Upper lobe of left lung (tissue), 6 donors: ENCODE measurements at regions not wholly inside any gene's neighbourhood (a gene's known extent, or its start where the extent isn't known, plus 50 kb on each side); places are given as distances from the start of the nearest gene placed in this dataset.

Source experiments
- ATAC-seq, 2 donors: fragments of 200-7000 bp; cut with Tn5 transposase; one replicate each; pipeline ENCODE4 v1.9.1; 2022; ENCODE audit warnings: mild to moderate bottlenecking in 2 of 2, moderate library complexity in 2 of 2; ENCODE audit not compliant: low FRiP score in 2 of 2
- DNase-seq, 2 donors: peaks; one replicate each; pipeline ENCODE4 v3.0.0-alpha.2; 2019 to 2020
- H3K27ac ChIP-seq, 4 donors: fragments of 200-600 bp; sonication (generic); one replicate each; pipeline ENCODE4 v1.5.1; 2016 to 2019
- H3K27me3 ChIP-seq, 4 donors: fragments of 200-600 bp; sonication (generic); one replicate each; pipeline ENCODE4 v1.5.1; 2017 to 2019
- H3K36me3 ChIP-seq, 4 donors: fragments of 200-600 bp; sonication (generic); one replicate each; pipeline ENCODE4 v1.5.1; 2016 to 2019
- H3K4me1 ChIP-seq, 4 donors: fragments of 200-600 bp; sonication (generic); one replicate each; pipeline ENCODE4 v1.5.1; 2018 to 2019
- H3K4me3 ChIP-seq, 4 donors: fragments of 200-600 bp; sonication (generic); one replicate each; pipeline ENCODE4 v1.5.1; 2017 to 2019; ENCODE audit warnings: mild to moderate bottlenecking in 2 of 4, moderate library complexity in 1 of 4
- H3K9me3 ChIP-seq, 4 donors: fragments of 200-600 bp; sonication (generic); one replicate each; pipeline ENCODE4 v1.5.1; 2018 to 2019
- CTCF ChIP-seq, 6 experiments: fragments of 450-650 bp in 4 of 6; fragments of 200-600 bp in 2 of 6; sonication (generic) in 2 of 6; IDR thresholded peaks; one replicate each; pipeline ENCODE4 v1.5.1; 2016 to 2019; ENCODE audit warnings: antibody characterized with exemption in 6 of 6
- EP300 ChIP-seq, 4 donors: sonication (generic); formaldehyde crosslinking; IDR thresholded peaks; one replicate each; pipeline ENCODE4 v1.5.1; 2017; ENCODE audit warnings: antibody characterized with exemption in 4 of 4, control low read depth in 2 of 4
- POLR2A ChIP-seq, 4 donors: fragments of 450-650 bp; IDR thresholded peaks; one replicate each; pipeline ENCODE4 v1.5.1; 2016 to 2017; ENCODE audit warnings: antibody characterized with exemption in 4 of 4, mild to moderate bottlenecking in 2 of 4
- POLR2AphosphoS5 ChIP-seq, 2 donors: sonication (generic); formaldehyde crosslinking; IDR thresholded peaks; one replicate each; pipeline ENCODE4 v1.5.1; 2017; ENCODE audit warnings: antibody characterized with exemption in 2 of 2
- WGBS, 2 donors: methylation state at CpG; one replicate each; pipeline ENCODE4 v1.1.5; 2017 to 2018; 5-methylcytosine and 5-hydroxymethylcytosine counted together
- donor health status: DM: no; HTN: no; CAD: no; lungs with moderate emphysema.
- donor health status: DM: no; HTN: yes; CAD: no; lungs with severe emphysema.

- no peak for ATAC-seq
These were observed 394.8 kb upstream of the IGFBP3 start for GRCh38 chr7:46315891-46316290.

GRCh38 chr7:46301677-46302076 is 380.6 kb upstream of the IGFBP3 start:
- Histone ChIP-seq H3K4me1 (no peaks in the 10 kb centered on the region), H3K27me3 (no peaks in the 10 kb centered on the region), H3K36me3 (no peaks in the 10 kb centered on the region), H3K9me3 (peaks cover 0 to 8% (median 3%) of the 10 kb centered on the region in 4 donors), H3K4me3 (no peak overlapping the region), H3K27ac (no peak overlapping the region)
- 90 to 96% methylated on average over 1 of the region's 1 CpG for WGBS, 2 donors
- no peak for TF ChIP-seq EP300 (IDR thresholded peaks at IDR 0.05)
- no peak for TF ChIP-seq POLR2A (IDR thresholded peaks at IDR 0.05)
- no peak for TF ChIP-seq POLR2AphosphoS5 (IDR thresholded peaks at IDR 0.05)
- no peak for TF ChIP-seq CTCF (IDR thresholded peaks at IDR 0.05)
- DNase-seq (no peak), ATAC-seq (no peak)

More at GRCh38 chr7:46315891-46316290, 394.8 kb upstream of the IGFBP3 start:
- H3K27me3 ChIP-seq = no peaks in the 10 kb centered on the region
- no peak overlapping the region for H3K27ac ChIP-seq
- no peaks in the 10 kb centered on the region for H3K4me1 ChIP-seq
- H3K9me3 ChIP-seq = peaks cover 0 to 4% (median 0%) of the 10 kb centered on the region in 4 donors
- no peak for DNase-seq
- H3K4me3 ChIP-seq = no peak overlapping the region
- 72 to 81% methylated on average over 5 of the region's 5 CpGs for WGBS, 2 donors
- TF ChIP-seq EP300 (IDR thresholded peaks at IDR 0.05) = no peak
- TF ChIP-seq POLR2AphosphoS5 (IDR thresholded peaks at IDR 0.05) = no peak
- no peak for TF ChIP-seq POLR2A (IDR thresholded peaks at IDR 0.05)
- TF ChIP-seq CTCF (IDR thresholded peaks at IDR 0.05) = no peak
- no peaks in the 10 kb centered on the region for H3K36me3 ChIP-seq

- DNase-seq (no peak), ATAC-seq (no peak)
These were observed 376.4 kb upstream of the IGFBP3 start for GRCh38 chr7:46297515-46297914.

GRCh38 chr7:46296526-46296925 is 375.5 kb upstream of the IGFBP3 start:
- no peak for ATAC-seq

More at GRCh38 chr7:46297515-46297914, 376.4 kb upstream of the IGFBP3 start:
- TF ChIP-seq EP300 (IDR thresholded peaks at IDR 0.05) = no peak
- no peak for TF ChIP-seq CTCF (IDR thresholded peaks at IDR 0.05)
- TF ChIP-seq POLR2A (IDR thresholded peaks at IDR 0.05) = no peak
- TF ChIP-seq POLR2AphosphoS5 (IDR thresholded peaks at IDR 0.05) = no peak
- Histone ChIP-seq H3K27ac (no peak overlapping the region), H3K27me3 (no peaks in the 10 kb centered on the region), H3K4me1 (no peaks in the 10 kb centered on the region), H3K36me3 (no peaks in the 10 kb centered on the region), H3K9me3 (peaks cover 0 to 8% (median 3%) of the 10 kb centered on the region in 4 donors), H3K4me3 (no peak overlapping the region)
- 92 to 95% methylated on average over 2 of the region's 2 CpGs for WGBS, 2 donors

More at GRCh38 chr7:46296526-46296925, 375.5 kb upstream of the IGFBP3 start:
- Histone ChIP-seq H3K4me3 (no peak overlapping the region), H3K36me3 (no peaks in the 10 kb centered on the region), H3K4me1 (no peaks in the 10 kb centered on the region), H3K9me3 (peaks cover 0 to 8% (median 3%) of the 10 kb centered on the region in 4 donors), H3K27me3 (no peaks in the 10 kb centered on the region), H3K27ac (no peak overlapping the region)
- TF ChIP-seq POLR2A (IDR thresholded peaks at IDR 0.05) (no peak), EP300 (IDR thresholded peaks at IDR 0.05) (no peak), CTCF (IDR thresholded peaks at IDR 0.05) (no peak), POLR2AphosphoS5 (IDR thresholded peaks at IDR 0.05) (no peak)
- WGBS, 2 donors = 92 to 95% methylated on average over 1 of the region's 1 CpG
- no peak for DNase-seq
